ENCODE measurements at regions not wholly inside any gene's neighbourhood (a gene's known extent, or its start where the extent isn't known, plus 50 kb on each side); places are given as distances from the start of the nearest gene placed in this dataset.

GRCh38 chr9:79974806-79975422, 403.1 kb downstream of the TLE4 start:
- TF ChIP-seq POLR2AphosphoS5 (IDR thresholded peaks at IDR 0.05), result no peak
- TF ChIP-seq CTCF (IDR thresholded peaks at IDR 0.05), result no peak
- TF ChIP-seq POLR2A (IDR thresholded peaks at IDR 0.05; ENCODE audit: low read depth), result no peak
